ENCODE measurements at regions not wholly inside any gene's neighbourhood (a gene's known extent, or its start where the extent isn't known, plus 50 kb on each side); places are given as distances from the start of the nearest gene placed in this dataset.

DNA sequence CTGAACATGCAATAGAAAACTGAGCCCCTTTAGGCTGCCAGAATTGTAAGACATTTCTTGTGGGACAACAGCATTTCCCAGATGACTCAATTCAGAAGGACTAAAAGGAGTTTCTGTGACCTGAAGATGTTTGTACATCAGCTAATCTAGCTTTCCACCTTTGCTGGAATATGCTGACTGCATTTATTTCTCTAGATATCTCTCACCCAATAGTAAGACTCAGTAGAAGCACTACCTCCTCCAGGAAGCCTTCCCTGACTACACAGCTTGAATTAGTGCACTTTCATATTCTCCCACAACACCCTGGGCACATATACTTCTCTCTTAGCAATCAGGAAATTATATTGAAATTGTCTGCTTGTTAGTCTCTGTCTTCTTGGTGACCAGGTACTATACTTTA lies 98.1 kb upstream of the BLID start:
- POLR2A ChIA-PET, result no interaction called here
- Histone ChIP-seq H3K9me3 (ENCODE audit: control insufficient read depth in 1 of 2, insufficient read depth in 1 of 2, low read depth in 1 of 2, low read length in 2 of 2) (no peaks in the 10 kb centered on the region), H3K36me3 (ENCODE audit: control insufficient read depth in 1 of 2, insufficient read depth in 2 of 2, low read length in 2 of 2) (no peaks in the 10 kb centered on the region), H3K79me2 (ENCODE audit: insufficient read depth, low read length) (no peaks in the 10 kb centered on the region), H3K4me2 (ENCODE audit: low read length) (no peak overlapping the region), H3K9ac (ENCODE audit: low read length) (no peak overlapping the region), H3K4me1 (ENCODE audit: control insufficient read depth in 1 of 2, insufficient read depth in 2 of 2, low read length in 2 of 2) (peaks cover 26 to 31% of the 10 kb centered on the region in 2 experiments), H3K27ac (ENCODE audit: low read depth, low read length) (no peak overlapping the region), H3K27me3 (ENCODE audit: insufficient read depth, low read length) (no peaks in the 10 kb centered on the region), H3K4me3 (replicated peaks in 1 of 2; ENCODE audit: low read depth in 1 of 2, low read length in 2 of 2) (no peak overlapping the region), H2AFZ (ENCODE audit: low read depth, low read length, poor library complexity, severe bottlenecking) (no peak overlapping the region), H3K9me2 (ENCODE audit: insufficient read depth) (no peaks in the 10 kb centered on the region), H4K20me1 (ENCODE audit: insufficient read depth) (no peaks in the 10 kb centered on the region)
- TF ChIP-seq CBX3 (IDR thresholded peaks at IDR 0.05; ENCODE audit: low read depth) (no peak), JUND (IDR thresholded peaks at IDR 0.05) (no peak), ELF1 (IDR thresholded peaks at IDR 0.05; ENCODE audit: borderline replicate concordance, low read depth) (no peak), TCF7L2 (IDR thresholded peaks at IDR 0.05; ENCODE audit: borderline replicate concordance, extremely low read depth, insufficient read depth, insufficient read length) (no peak), CEBPB (IDR thresholded peaks at IDR 0.05; ENCODE audit: low read depth) (no peak), EZH2 (IDR thresholded peaks at IDR 0.05) (no peak), ZNF274 (IDR thresholded peaks at IDR 0.05; ENCODE audit: low read depth, low read length) (no peak), SP1 (IDR thresholded peaks at IDR 0.05; ENCODE audit: low read depth) (no peak), EGR1 (IDR thresholded peaks at IDR 0.05; ENCODE audit: low read depth) (no peak), POLR2A (IDR thresholded peaks at IDR 0.05; ENCODE audit: borderline replicate concordance, extremely low read depth, insufficient read depth, insufficient read length) (no peak), YY1 (IDR thresholded peaks at IDR 0.05; ENCODE audit: extremely low read depth, insufficient replicate concordance, low read depth, low read length) (no peak)
- TF ChIP-seq, protein P1, sequence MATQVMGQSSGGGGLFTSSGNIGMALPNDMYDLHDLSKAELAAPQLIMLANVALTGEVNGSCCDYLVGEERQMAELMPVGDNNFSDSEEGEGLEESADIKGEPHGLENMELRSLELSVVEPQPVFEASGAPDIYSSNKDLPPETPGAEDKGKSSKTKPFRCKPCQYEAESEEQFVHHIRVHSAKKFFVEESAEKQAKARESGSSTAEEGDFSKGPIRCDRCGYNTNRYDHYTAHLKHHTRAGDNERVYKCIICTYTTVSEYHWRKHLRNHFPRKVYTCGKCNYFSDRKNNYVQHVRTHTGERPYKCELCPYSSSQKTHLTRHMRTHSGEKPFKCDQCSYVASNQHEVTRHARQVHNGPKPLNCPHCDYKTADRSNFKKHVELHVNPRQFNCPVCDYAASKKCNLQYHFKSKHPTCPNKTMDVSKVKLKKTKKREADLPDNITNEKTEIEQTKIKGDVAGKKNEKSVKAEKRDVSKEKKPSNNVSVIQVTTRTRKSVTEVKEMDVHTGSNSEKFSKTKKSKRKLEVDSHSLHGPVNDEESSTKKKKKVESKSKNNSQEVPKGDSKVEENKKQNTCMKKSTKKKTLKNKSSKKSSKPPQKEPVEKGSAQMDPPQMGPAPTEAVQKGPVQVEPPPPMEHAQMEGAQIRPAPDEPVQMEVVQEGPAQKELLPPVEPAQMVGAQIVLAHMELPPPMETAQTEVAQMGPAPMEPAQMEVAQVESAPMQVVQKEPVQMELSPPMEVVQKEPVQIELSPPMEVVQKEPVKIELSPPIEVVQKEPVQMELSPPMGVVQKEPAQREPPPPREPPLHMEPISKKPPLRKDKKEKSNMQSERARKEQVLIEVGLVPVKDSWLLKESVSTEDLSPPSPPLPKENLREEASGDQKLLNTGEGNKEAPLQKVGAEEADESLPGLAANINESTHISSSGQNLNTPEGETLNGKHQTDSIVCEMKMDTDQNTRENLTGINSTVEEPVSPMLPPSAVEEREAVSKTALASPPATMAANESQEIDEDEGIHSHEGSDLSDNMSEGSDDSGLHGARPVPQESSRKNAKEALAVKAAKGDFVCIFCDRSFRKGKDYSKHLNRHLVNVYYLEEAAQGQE (IDR thresholded peaks at IDR 0.05; ENCODE audit: low read depth), result no peak
- TF ChIP-seq, protein P2, sequence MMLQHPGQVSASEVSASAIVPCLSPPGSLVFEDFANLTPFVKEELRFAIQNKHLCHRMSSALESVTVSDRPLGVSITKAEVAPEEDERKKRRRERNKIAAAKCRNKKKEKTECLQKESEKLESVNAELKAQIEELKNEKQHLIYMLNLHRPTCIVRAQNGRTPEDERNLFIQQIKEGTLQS (IDR thresholded peaks at IDR 0.05), result no peak
- RAD21 ChIA-PET (ENCODE audit: low non-redundant PET in 1 of 2, low total read pairs in 2 of 2, uncharacterized antibody in 2 of 2, unreplicated experiment in 2 of 2), result no interaction called here
- no TSS peak for BruUV-seq (replicated peaks)
- ATAC-seq, result no peak
- DNase-seq (ENCODE audit: low read depth, low spot score), result no peak
- intact Hi-C loops (cut with micrococcal nuclease), result no loop called here
- CTCF ChIA-PET, result interaction anchor here (4.6 kb wide), 1 partner anchor 291 kb away, joined by 47 read pairs; no protein-coding TSS in a partner anchor

All from HCT116 (cell line).